HL-60/S4 treated with phorbol 12-myristate 13-acetate at 8.2 ng/mL for 4 days and 3 days (cell line): ENCODE measurements at regions not wholly inside any gene's neighbourhood (a gene's known extent, or its start where the extent isn't known, plus 50 kb on each side); places are given as distances from the start of the nearest gene placed in this dataset.

Source experiments
- in situ Hi-C: fragments of 300-500 bp; cut with MboI; formaldehyde crosslinking; loops from 2 replicates; pipeline ENCODE4 v1.15.0; 2022; ENCODE audit warnings: low sequenced_read_pairs

DNA sequence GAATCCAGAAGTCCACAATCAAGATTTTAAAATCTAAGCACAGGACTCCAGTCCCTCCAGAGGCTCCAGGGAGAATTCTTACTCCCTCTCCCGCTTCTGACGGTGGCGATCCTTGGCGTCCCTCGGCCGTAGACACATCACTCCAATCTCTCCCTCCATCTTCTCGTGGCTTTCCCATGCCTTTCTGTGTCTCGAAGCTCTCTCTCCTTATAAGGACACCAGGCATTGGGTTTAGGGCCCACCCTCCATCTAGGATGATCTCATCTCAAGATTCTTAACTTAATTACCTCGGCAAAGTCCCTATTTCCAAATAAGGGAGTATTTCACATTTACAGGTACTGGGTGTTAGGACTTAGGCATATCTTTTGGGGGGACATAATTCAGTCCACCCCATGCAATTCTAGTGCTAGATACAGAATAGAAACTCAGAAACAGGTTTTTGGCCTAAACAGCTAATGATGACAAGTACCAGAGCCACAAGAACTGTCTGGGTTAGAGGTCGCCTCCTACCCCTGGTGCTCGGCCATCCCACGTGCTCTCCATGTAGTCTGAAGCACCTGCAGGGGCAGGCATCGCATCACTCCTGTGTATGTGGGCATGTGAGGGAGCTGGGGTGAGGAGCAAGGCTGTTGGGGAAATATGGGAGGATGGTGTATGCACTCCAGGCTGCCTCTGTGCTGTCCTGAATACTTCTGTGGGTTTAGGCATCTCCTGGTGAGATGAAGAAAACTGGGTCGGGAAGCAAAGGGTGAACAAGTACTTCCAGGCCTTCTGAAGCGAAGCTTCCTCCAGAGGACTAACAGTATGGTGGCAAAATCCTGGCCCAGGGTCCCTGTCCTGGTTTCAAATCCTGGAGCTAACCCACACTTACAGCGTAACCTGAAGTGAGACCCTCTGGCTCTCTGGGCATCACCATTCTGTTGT, 298.3 kb upstream of the ZMIZ1 start:
- in situ Hi-C loops = loop anchor here (25.0 kb wide), 1 partner anchor 417 kb away; no protein-coding TSS in a partner anchor

DNA sequence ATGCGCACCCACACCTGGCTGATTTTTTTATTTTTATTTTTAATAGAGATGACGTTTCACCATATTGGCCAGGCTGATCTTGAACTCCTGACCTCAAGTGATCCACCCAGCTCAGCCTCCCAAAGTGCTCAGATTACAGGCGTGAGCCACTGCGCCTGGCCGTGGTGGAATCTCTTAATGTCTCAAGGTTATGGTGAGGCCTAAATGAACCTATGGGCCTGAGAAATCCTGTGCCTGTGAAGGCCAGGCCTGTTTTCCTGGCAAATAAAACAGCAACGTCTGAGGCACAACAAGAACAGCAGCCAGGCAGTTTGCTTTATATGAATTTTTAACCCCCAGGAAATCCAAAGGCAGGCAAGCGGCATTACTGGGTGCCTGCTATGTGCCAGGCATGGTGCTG, 297.5 kb upstream of the ZMIZ1 start:
- in situ Hi-C loops = loop anchor here (25.0 kb wide), 1 partner anchor 416 kb away; no protein-coding TSS in a partner anchor

DNA sequence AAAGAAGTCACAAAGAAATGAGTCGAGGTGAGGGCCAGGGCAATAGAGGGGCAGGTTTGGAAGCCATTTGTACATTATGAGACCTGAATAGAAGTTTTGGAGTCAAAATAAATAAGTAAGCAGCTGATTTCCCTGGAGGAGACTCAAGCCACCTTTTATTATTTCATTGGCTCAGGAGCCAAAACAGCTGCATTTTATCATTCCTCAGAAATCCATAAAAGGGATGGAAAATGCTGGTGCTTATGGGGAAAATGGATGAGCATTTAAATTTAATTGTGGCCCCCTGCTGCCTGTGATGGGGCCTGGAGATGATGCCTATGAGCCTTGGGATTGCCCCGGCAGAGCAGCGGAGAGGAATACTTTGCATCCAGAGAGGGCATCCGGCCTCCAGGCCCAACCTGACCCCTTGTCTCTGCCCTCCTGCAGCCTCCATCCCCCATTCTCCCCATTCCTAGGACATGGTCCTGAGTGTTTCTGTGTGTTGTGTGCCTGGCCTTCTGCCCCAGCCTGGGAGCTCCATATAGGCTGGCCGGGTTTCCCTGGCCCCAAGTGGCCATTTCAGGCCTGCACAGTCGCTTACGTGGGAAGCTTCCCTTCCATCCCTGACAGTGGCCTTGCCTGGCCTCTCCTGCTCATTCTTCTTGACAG, 296.8 kb upstream of the ZMIZ1 start:
- in situ Hi-C loops = loop anchor here (25.0 kb wide), 1 partner anchor 415 kb away; no protein-coding TSS in a partner anchor

DNA sequence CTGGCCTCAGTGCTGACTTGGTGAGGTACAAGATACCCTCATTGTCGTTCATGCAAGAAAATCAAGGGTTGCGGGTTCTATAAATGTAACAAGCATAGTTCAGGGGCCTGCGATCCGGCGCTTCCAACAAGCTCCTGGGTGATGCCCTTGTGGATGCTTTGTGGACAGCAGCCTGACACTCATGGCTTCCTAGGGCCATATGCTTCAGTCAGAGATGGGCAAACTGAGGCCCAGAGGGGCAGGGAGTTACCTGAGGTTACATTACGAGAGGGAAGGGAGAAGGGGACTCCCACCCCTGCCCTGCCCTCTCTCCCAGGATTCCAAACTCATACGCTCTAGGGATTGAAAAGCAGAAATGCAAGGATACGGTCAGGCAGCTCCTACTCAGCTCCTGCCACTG, 296.3 kb upstream of the ZMIZ1 start:
- in situ Hi-C loops = loop anchor here (25.0 kb wide), 1 partner anchor 415 kb away; no protein-coding TSS in a partner anchor

DNA sequence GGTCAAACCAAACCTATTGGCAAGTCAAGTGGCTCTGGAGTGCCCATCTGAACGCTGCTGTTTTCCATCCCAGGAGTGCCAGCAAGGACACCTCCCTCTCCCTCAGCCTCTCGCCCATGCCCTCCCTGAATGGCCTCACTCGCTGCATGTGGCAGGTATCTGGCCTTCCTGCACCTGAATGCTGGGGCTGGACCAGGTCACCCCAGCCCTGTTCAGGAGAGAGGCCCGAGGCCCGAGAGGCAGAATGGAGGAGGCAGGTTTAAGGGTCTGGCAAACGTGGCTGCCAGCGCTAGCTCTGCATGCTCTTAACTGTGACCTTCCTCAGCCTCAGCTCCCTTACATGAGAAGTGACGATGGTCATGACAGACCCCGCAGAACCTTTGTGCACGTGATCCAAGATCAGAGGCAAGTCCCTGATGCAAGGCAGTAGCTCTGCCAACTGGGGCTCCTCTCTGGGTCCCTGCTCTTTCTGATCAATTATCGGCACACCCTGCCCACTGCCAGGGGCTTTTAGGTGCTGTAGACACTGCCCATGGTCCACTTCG, 295.7 kb upstream of the ZMIZ1 start:
- in situ Hi-C loops = loop anchor here (25.0 kb wide), 1 partner anchor 414 kb away; no protein-coding TSS in a partner anchor

DNA sequence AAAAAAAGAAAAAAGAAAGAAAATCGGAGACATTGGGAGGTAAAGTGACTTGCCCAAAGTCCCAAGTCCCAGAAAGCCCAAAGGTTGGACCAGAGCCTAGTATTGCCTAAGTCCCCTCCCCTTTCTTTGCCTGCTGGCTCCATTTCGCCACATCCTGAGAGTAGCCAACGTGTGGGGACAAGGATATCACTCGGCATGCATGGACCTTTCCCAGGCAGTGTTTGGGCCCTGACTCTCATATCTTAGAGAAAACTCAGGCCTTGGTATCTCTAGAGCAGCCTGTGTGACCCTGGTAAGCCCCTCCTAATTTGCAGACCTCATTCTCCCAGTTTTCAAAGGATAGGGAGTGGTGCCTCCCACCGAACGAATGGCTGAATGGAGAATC, 294.2 kb upstream of the ZMIZ1 start:
- in situ Hi-C loops = loop anchor here (25.0 kb wide), 1 partner anchor 413 kb away; no protein-coding TSS in a partner anchor

DNA sequence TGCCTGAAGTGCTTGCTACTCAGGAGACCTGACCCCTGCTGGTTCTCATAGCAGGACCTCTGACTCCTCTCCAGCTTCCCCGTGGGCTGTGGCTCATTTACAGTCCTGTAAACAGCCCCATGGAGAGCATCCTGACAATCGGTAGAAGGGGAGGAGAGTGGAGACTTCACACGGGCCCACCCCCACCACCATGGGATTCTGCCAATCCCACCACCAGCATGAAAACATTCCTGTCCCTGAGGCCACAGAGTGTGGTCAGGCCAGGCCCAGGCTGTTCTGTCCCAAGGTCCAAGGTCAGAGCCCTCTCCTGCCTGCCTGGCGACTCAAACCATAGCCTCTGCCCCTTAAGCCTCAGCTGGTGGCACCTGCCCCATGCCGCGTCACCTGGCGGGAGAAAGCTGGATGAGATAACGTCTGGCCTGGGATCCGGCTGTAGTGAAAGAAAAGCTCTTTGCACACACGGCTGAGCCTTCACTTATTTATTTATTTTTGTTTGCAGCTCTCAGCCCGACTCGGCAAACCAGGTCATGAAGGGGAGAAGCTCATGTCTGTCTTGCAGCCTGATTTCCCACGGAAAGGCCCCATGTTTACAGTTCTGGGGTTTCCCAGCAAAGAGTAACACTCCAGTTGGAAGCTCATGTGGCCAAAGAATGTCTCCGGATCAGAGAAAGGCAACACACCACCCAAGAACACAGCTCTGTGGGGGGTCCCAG, 293.6 kb upstream of the ZMIZ1 start:
- in situ Hi-C loops = loop anchor here (25.0 kb wide), 1 partner anchor 412 kb away; no protein-coding TSS in a partner anchor

DNA sequence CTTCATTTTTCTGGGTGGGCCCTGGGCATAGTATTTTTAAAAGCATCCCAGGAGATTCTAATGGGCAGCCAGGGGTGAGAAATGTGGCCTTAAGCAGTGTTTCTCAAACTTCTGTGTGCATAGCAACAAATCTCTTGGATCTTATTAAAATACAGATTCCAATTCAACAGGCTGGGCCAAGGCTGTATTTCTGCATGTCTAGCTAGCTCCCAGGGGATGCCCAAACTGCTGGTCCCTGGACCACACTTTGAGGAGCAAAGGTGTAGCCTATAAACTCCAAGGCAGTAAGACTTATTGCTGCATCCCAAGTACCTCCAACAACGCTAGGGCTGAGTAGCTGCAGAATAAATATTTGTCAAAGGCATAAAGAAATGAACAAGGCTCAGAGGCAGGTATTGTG, 292.9 kb upstream of the ZMIZ1 start:
- in situ Hi-C loops = no loop called here

DNA sequence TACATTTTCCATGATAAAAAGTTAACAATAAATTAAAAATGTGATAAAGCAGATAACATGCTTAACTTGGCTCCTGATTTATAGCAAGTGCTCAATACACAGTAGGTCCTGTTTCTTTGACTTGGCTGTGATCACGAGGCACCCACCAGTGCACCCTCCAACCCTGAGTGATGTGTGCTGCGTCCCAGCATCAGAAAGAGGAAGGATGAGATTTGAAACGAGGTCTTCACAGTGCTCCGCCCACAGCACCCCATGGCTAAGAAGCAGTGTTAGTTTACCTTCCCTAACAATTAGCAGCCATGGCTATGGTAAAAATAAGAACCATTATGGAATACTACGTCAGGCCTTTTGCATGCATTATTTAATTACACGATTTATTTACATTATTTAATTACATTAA, 292.0 kb upstream of the ZMIZ1 start:
- in situ Hi-C loops = no loop called here

DNA sequence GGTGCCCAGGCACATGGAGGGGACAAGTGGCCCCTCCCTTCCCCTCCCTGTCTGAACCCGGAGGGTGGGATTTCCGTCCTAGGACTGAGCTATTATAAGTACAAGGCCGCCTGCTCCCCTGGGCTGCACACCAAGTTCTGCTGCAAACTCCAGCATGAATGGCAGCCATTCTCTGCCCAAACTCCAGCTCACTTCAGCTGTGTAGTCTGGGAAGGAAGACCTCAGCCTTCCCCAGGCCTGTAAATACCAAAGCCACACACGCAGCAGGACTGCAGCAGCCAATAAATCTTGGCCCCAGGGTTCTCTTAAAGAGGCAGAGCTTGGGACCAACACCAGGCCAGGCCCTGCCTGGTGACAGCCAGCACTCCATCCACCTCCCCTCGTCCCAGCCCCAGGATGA, 291.3 kb upstream of the ZMIZ1 start:
- in situ Hi-C loops = no loop called here

DNA sequence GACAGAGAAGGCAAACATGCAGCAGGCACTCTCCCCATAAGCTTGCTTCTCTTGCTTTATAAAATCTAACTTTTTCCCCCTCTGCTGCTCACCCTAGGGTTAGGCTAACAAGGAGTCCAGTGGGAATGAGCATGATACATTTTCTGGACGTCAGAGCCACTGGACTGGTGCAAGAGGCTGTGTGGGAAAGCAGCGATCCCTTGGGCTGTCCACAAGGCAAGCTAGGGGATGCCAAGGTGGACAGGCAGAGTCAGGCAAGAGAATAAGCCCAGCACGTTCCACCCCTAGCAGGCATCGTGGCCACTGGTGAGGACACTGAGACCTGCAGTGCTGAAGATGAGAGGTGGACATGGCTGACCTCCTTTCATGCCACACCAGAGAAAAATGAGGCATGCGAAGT, 290.9 kb upstream of the ZMIZ1 start:
- in situ Hi-C loops = no loop called here

DNA sequence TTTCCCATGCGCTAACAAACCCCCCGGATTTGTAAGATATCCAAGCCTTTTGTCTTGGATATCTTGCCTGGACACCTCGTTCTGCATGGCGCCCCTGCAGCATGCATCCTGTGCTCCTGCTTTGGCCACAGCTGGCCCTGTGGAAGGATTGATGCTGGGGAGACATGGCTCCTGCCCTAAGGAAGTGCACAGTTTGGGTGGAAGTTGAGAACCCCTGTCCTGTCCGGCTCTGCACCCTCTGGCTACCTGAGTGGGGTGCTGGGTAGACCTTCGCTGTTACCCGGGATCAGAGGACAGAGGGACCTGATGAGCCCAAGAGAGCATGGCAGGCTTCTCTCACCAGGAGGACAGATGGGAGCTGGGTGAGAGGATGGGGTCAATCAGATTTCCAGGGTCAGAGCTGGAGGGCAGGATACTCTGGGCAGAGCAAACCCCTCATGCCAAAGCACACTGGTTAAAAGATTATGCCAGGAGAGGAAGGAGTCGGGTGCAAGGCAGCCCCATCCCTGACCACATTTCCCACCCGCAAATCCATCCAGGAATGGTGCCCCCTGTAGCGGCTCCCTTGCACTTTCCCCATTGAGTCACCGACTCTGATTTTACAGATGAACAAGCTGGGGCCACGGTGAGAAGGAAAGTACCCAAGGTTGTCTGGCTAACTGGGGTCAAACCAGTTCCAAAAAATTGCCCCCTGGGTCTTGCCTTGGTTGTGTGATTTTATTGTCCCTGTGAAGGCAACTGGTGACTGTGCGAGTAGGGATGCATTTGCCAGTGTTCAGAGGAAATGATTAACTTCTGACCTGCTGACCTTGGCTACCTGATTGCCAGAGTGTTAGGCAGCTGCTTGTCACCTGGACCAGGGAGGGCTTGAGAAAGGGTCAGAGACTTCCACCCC, 290.1 kb upstream of the ZMIZ1 start:
- in situ Hi-C loops = no loop called here

DNA sequence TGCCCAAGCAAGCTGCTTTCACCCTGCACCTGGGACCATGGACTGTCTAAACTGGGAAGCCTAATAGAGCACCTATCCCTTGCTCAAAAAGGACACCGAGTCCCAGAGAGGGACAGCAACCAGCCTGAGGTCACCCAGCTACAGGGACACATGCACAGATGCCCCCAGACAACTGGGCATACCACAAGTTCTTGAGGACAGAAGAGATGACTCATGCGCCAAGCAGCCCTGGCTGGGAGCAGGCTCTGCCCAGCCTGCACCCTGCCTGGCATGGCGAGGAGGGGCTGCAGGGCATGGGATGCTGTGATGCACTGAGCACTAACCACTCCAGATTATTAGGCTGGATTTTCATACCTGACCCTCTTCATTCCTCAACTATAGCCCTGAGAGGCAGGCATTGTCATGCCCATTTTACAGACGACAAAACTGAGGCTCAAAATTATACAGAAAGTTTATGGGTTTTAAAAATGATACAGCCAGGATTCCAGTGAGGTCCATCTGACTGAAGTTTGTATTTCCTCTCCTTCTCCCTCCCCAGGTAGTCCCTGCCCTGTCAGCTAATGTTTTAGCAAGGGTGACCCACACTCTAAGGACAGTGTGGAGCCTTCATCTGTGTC, 289.3 kb upstream of the ZMIZ1 start:
- in situ Hi-C loops = no loop called here

DNA sequence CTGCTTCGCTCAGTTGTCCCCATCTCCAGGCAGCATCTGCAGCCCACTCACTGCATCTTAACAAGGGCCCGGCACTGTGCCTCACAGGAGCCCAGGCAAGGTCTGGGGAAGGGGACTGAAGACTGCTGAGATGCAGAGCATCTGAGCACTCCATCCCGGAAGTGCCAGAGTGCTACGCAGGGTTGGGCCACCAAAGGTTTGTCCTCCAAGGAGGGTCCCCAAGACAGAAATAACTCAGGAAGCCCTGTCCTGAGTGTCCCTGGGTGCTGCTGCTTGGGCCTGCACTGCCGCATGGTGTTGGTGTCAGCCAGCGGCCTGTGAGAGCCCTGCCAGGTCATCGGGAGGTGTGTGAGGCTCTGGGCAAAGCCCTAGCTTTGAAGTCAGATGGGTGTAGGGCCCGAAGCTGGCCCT, 288.2 kb upstream of the ZMIZ1 start:
- in situ Hi-C loops = no loop called here

DNA sequence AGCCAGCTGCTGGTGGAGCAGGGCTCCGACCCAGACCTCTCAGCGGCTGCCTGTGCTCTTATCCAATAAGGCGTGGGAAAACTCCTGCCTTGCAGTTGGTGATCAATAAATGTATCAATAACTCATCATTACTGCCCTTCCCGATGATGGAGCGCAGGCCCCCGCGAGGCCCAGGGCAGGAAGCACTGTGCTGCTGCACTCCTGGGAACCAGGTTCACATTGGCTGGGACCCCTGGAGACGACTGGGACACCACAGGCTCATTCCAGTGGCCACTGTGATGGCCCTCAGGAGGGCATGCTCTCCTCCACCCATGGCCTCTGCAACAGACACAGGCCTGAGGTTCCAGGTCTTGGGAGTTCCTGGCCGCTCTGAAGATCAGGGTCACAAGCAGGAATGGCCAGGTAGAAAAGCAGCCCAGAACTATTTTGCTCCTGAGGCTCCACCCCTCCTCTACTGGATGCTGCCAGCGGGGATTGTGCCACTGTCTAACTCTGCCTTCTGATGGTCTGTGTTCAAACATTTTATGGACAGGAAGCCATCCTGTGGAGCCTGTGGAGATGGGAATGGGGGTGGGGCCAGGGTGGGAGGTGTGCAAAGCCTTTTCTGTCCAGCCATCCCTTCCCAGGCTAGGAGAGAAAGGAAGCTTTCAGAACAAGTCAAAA, 287.4 kb upstream of the ZMIZ1 start:
- in situ Hi-C loops = no loop called here

DNA sequence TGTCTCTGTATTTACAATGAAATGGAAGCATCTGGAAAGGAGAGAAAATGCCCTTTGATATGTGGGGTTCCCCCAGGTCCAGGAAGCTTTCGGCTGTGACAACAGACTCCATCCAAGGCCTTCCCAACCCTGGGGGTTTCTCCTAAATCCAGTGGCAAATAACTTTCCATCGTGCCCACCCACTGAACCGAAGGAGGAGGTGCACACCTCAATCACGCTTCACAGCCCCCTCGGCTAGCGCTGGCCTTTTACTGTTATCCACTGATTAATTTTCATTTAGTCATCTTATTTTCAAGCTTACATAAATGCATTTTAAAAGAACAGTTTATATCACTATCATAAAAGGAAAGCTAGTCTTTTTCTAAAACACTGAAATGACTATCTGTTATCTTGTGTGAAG, 286.8 kb upstream of the ZMIZ1 start:
- in situ Hi-C loops = no loop called here

DNA sequence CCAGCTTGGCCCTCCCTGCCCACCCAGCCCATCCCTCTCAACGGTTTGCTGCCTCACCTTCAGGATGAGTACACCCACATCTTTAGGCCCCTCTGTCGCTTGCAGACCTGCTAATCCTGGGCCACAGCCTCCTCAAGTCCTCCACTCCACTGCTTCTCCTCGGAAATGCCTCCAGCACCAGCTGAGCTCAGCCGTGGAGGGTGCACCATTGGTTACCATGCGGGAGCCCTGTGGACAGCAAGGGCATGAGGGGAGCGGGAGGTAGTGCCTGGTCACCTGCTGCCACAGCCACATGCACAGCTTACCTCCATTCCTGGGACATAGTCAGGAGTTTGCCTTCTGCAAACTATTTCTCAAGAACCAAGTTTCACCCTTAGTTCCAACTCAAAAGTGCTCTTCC, 286.3 kb upstream of the ZMIZ1 start:
- in situ Hi-C loops = no loop called here

DNA sequence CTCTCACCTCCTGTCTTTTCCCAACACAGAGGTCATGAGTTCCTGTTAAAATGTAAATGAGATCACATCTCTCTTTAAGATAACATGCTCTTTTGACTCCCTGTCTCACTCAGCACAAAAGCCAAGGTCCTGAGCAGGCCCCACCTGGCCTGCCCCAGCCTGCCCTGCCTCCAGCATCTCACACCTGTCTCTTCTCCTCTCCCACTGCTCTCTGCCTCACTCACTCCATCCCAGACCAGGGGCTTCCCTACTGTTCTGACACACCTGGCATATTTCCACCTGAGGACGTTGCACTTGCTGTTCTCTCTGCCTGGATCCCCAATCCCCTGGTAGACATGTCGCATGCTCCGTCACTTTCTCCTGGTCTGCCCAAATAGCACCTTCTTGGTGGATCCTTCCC, 285.0 kb upstream of the ZMIZ1 start:
- in situ Hi-C loops = no loop called here

DNA sequence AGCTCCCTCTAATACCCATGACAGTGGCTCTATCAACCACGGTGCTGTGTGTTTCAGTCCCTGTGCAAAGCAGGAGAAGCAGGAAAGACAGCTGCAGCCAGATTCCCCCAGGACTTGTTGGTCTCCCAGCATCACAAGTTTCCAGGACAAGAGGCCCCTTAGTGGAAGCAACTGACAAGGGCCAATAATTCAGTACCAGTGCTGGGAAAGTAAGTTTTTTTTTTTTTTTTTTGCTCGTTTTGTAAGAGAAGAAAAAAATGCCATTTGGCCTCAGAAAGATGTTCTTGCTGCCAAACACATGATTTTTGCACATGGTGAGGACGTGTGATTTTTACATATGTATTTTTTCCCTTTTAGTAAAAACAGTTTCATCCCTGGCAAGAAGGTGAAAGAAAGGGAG, 284.2 kb upstream of the ZMIZ1 start:
- in situ Hi-C loops = no loop called here
